Activated CD4-positive, alpha-beta T cell treated with anti-CD3 and anti-CD28 coated beads for 48 hours (primary cell): ENCODE measurements at regions not wholly inside any gene's neighbourhood (a gene's known extent, or its start where the extent isn't known, plus 50 kb on each side); places are given as distances from the start of the nearest gene placed in this dataset.
"Not testable (repeated sequence)": the region's sequence is repeated elsewhere in the genome, so short reads cannot be mapped to it uniquely, and the experiment has no call there.

ENCODE experiments used
- DNase-seq: peaks from one replicate; pipeline ENCODE4 v3.0.0-alpha.2; 2020

GRCh38 chr2:17362956-17363355 is 155.3 kb downstream of the RAD51AP2 start:
- DNase-seq, result no peak

- DNase-seq, result no peak
Observed at GRCh38 chr2:17355608-17356329, 162.5 kb downstream of the RAD51AP2 start.

DNA sequence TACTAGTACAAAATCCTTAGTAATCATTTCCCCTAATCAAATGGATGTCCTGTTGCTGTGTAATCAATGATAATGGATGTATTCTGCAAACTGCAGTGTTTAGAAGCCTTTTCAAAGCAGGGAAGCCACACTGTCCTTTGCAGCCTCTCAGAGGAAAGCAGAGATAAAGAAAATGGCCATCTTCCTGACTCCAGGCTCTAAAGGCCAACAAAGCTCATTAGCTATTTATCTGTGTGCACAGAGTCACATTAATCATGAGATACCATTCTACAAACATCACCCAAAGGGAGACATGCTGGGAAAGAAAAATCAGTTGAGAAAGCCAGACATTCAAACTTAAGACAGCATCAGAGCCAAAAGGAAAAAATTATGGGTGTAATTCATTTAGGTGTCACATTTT is 165.0 kb downstream of the RAD51AP2 start:
- DNase-seq, result no peak

- DNase-seq, result not testable (repeated sequence)
Observed at GRCh38 chr2:17342692-17343091, 175.5 kb downstream of the RAD51AP2 start.

DNA sequence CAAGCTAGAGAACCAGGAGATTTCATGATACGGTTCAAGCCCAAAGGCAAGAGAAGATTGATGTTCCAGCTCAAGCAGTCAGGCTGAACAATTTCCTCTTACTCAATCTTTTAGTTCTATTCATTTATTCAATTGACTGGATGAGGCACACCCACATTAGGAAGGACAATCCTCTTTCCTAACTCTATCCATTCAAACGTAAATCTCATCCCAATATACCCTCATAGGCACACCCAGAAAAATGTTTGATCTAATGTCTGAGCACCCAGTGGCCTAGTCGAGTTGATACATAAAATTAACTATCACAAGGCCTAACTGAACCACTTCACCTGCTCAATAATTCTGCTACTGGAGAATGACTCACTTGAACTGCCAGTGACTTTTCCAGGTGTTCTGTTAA is 180.7 kb downstream of the RAD51AP2 start:
- no peak for DNase-seq

DNA sequence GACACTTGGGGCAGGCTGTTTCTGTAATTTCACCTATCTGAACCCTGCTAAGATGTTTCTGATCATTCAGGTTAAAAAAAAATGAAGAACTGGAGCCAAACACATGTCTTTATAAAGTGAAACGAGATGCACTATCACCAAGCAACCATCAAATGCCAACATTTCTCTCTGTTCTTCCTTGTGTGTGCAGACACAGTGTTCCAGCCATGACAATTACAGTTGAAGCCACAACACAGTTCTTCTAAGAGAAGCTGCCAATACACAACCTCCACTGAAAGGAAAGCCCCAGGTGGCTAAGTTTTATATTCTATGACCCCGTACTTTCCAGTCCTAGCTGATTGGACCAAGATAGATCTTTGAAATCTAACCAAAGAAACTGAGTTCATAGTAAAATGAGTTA is 181.8 kb downstream of the RAD51AP2 start:
- no peak for DNase-seq

DNA sequence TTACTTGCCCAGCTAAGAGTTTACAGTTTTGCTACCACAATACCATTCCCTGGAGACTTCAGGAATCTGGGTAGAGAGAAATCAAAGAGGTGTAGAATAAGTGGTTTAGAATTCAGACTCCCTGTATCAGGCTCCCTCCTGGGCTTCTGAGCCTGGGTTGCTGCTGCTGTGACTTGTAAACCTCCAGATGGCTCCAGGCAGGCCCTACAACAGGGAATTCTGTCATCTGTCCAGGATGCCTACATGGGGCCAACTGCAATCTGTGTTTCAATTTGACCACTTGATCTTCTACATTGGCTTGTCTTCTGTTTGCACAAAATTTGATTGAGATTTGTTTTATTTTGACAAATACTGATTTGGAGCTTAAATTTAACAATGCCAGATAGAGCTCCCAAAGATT is 183.9 kb downstream of the RAD51AP2 start:
- DNase-seq, result no peak

DNA sequence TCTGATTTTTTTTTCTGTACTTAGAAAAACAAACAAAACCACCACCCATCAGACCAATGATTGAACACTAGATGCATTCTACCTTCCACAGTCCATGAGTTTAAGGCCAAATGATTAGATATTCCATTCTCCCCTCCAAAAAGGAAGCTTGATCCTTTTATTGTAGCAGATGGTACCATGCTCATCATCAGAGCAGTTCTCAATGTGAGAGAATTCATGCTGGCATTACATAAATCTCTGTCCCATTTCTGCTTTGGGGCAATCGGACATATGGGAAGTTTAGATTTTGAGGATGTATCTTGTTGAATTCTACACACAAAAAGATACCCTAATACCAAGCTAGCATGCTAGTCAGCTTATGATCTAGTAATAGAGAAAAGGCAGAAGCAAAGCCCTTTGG is 186.6 kb downstream of the RAD51AP2 start:
- DNase-seq, result no peak

DNA sequence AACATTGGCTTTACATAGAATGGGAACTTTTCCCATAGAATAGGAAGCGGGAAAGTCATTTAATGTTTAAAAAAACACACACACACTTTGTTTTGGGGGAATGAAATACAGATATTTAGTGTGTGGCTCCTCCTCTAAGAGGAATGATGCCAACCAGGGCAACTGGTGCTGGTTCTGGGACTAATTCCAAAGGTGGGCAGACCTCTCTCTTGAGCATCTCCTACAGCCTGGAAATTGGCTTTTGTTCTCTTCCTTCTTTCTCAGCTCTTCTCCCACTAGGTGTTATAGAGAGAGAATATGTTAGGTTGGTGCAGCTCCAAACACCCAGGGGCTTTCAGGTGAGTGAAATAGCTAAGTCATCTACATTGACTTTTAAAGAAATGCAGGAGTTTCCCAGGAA is 190.1 kb downstream of the RAD51AP2 start:
- no peak for DNase-seq

GRCh38 chr2:17327649-17328048 is 190.6 kb downstream of the RAD51AP2 start:
- no peak for DNase-seq

GRCh38 chr2:17326717-17327116 is 191.5 kb downstream of the RAD51AP2 start:
- no peak for DNase-seq

- no peak for DNase-seq
Observed at GRCh38 chr2:17323697-17324096, 194.5 kb downstream of the RAD51AP2 start.

- DNase-seq, result no peak
Observed at GRCh38 chr2:17322461-17322860, 195.8 kb downstream of the RAD51AP2 start.

GRCh38 chr2:17319090-17319489 is 199.2 kb downstream of the RAD51AP2 start:
- DNase-seq, result no peak

GRCh38 chr2:17318013-17318412 is 200.2 kb downstream of the RAD51AP2 start:
- DNase-seq, result no peak

GRCh38 chr2:17317439-17317976 is 200.7 kb downstream of the RAD51AP2 start:
- no peak for DNase-seq

- DNase-seq, result no peak
Observed at GRCh38 chr2:17313261-17313660, 205.0 kb downstream of the RAD51AP2 start.

GRCh38 chr2:17311771-17312511 is 206.3 kb downstream of the RAD51AP2 start:
- DNase-seq, result no peak

GRCh38 chr2:17311106-17311619 is 207.1 kb downstream of the RAD51AP2 start:
- no peak for DNase-seq

GRCh38 chr2:17309741-17310339 is 208.4 kb downstream of the RAD51AP2 start:
- peak; percentile 18 for DNase-seq

- no peak for DNase-seq
Observed at GRCh38 chr2:17309181-17309580, 209.1 kb downstream of the RAD51AP2 start.

GRCh38 chr2:17306706-17307105 is 211.5 kb downstream of the RAD51AP2 start:
- no peak for DNase-seq

DNA sequence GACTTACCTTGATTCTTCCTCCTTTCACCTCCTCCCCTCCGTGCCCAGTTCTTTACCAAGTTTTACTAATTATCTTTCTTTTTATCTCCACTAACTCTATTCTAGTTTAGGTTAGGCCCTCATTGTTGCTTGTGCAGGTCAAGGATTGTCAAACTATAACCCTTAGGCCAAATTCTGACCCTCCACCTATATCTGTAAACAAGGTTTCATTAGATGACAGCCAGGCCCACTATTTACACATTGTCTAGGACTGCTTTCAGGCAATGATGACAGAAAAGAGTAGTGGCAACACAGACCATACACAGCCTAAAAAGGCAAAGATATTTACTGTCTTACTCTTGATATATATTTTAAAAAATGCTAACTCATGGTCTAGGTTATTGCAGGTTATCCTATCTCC is 212.0 kb downstream of the RAD51AP2 start:
- no peak for DNase-seq

DNA sequence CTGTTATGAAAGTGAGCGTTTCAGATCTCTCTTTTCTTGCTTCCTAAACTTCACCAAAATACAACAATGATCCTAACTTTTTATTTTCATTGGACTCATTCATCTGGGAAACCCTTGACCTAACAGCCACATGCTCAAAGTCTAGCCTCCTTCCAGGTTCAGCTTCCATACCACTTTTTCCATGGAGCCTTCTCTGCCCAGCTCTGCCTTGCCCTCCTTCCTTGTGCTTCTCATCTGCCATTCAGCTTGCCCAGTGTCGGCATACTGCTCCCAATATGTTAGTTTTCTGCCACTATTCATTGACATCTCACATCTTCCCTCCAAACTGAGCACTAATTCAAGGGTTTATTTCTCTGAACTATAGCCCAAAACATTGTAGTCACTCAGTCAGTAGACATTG is 214.7 kb downstream of the RAD51AP2 start:
- no peak for DNase-seq
